Kidney epithelial cell (primary cell): ENCODE measurements at regions not wholly inside any gene's neighbourhood (a gene's known extent, or its start where the extent isn't known, plus 50 kb on each side); places are given as distances from the start of the nearest gene placed in this dataset.
A peak's percentile ranks its signal among the peaks of the same experiment; 100 is the strongest.

Experiments
- DNase-seq: peaks from one replicate; pipeline ENCODE4 v3.0.0-alpha.2; 2010; ENCODE audit warnings: low read depth
- H3K27me3 ChIP-seq: 2 replicates; pipeline ENCODE4 v1.6.0; 2011; ENCODE audit warnings: low read length; ENCODE audit not compliant: control insufficient read depth, insufficient read depth
- H3K36me3 ChIP-seq: 2 replicates; pipeline ENCODE4 v1.5.1; 2011; ENCODE audit warnings: low read length; ENCODE audit not compliant: control insufficient read depth, insufficient read depth
- H3K4me3 ChIP-seq: 2 replicates; pipeline ENCODE4 v1.5.1; 2011; ENCODE audit warnings: low read depth, mild to moderate bottlenecking, control low read depth, low read length
- TF ChIP-seq, protein P1 (sequence below): IDR thresholded peaks from 2 replicates; pipeline ENCODE4 v1.5.1; 2011; ENCODE audit warnings: mild to moderate bottlenecking, moderate library complexity, low read length, control low read depth, inconsistent platforms; ENCODE audit not compliant: insufficient read depth, poor library complexity, severe bottlenecking

DNA sequence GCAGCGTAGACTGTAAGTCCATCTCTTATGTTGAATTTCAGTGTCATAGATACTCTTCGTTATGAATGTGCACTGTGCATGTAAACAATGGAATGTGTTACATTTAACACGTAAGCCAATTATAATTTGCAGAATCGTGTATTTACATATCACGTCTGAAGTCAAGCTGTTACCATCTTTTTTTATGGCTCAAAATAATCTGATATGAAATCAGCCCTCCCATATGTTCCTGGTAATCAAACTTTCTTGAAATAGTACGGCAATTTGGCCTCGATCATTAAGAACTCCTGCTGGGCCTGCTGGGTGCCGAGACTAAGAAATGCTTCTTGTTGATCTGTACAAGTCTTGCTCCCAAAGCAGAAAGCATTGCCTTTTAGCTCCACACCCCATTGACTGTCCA lies 89.6 kb upstream of the DOK5 start:
- TF ChIP-seq, protein P1, sequence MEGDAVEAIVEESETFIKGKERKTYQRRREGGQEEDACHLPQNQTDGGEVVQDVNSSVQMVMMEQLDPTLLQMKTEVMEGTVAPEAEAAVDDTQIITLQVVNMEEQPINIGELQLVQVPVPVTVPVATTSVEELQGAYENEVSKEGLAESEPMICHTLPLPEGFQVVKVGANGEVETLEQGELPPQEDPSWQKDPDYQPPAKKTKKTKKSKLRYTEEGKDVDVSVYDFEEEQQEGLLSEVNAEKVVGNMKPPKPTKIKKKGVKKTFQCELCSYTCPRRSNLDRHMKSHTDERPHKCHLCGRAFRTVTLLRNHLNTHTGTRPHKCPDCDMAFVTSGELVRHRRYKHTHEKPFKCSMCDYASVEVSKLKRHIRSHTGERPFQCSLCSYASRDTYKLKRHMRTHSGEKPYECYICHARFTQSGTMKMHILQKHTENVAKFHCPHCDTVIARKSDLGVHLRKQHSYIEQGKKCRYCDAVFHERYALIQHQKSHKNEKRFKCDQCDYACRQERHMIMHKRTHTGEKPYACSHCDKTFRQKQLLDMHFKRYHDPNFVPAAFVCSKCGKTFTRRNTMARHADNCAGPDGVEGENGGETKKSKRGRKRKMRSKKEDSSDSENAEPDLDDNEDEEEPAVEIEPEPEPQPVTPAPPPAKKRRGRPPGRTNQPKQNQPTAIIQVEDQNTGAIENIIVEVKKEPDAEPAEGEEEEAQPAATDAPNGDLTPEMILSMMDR = no peak
- no peak overlapping the region for H3K4me3 ChIP-seq
- DNase-seq = no peak
- no peaks in the 10 kb centered on the region for H3K27me3 ChIP-seq
- H3K36me3 ChIP-seq = no peaks in the 10 kb centered on the region

DNA sequence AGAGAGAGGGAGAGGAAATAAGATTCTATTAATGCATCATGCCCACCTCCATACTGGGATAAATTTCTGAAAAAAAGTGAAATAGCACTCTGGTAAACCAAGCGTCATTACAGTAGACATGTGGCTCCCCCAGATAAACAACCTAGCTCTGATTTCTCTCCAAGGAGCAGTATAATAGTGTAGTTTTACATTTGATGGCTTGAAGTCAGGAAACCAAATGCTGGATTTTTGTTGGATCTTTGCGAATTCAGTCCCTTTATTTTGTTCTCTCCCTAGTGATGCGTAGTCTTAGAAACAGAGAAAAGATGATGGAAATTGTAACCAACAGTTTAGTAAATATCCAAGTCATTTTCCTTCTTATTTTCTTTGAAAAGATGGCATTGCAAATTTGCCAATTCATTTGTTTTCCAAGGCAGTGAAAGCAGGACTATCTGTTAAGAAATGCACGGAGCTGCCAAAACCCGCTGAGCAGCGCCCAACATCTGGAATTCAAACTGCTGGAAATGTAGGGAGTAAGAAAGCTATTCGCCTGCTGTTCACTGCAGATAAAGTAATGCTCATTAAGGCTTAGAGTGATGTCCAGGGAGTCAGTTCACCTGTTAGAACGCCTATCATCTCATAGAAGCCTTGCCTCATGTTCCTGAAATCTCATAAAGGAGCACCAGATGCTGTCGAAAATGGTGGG lies 85.7 kb upstream of the DOK5 start:
- TF ChIP-seq, protein P1 = no peak
- no peak overlapping the region for H3K4me3 ChIP-seq
- DNase-seq = no peak
- no peaks in the 10 kb centered on the region for H3K27me3 ChIP-seq
- no peaks in the 10 kb centered on the region for H3K36me3 ChIP-seq

DNA sequence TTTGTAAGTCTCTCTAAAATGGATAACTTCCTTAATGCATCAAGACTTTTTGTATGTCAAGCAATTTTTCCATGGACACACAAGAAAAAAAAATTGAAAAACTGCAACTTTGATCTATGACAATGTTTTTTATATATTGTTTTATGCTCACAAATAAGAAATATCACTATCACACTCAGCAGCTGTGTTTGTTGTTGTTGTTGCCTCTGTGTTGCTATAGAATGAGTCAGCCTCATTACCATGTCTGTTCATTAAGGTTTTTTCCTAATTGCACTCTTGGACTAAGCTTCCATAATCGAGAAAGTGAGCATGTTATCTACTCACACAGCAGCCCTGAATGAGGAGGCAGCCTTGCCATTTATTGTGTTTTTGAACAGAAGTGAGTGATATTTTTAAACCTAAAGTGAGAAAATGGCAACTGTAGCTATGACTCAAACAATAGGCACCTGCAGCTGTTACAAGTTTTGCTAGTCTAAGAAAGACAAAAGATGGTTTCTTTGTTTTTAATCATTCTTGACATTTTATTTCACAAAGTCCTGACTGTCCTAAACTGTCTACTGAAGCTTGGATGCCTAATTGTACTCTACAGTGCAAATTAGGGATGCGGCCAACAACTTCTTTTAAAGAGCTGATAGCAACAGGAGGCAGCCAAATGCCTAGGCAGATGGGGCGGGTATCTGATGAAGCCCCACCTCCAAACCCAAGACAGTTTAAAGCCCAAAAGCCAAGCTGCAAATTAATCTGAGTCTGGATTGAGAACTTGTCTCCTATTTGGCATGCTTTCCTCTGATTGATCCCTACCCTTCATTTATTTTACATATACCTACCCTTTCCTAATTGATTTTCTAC lies 77.9 kb upstream of the DOK5 start:
- TF ChIP-seq, protein P1 = no peak
- H3K36me3 ChIP-seq = no peaks in the 10 kb centered on the region
- no peak for DNase-seq
- H3K4me3 ChIP-seq = no peak overlapping the region
- no peaks in the 10 kb centered on the region for H3K27me3 ChIP-seq

DNA sequence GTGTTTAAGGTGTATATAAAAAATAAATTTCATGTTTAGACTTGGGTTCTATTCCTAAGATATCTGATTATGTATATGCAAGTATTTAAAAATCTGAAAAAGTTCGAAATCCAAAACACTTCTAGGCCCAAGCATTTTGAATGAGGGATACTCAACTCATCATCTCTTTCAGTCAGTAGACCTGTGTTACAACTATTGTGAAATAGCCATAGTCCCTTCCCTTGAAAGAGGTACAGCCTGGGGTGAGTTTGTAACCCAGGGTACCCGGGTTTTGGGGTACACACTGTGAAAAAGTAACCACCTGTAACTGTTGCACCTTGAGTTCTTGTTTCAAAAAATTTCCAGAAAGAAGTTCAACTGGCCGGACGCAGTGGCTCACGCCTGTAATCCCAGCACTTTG lies 76.6 kb upstream of the DOK5 start:
- no peak for DNase-seq
- Histone ChIP-seq H3K36me3 (no peaks in the 10 kb centered on the region), H3K27me3 (no peaks in the 10 kb centered on the region), H3K4me3 (no peak overlapping the region)
- TF ChIP-seq, protein P1 = no peak

DNA sequence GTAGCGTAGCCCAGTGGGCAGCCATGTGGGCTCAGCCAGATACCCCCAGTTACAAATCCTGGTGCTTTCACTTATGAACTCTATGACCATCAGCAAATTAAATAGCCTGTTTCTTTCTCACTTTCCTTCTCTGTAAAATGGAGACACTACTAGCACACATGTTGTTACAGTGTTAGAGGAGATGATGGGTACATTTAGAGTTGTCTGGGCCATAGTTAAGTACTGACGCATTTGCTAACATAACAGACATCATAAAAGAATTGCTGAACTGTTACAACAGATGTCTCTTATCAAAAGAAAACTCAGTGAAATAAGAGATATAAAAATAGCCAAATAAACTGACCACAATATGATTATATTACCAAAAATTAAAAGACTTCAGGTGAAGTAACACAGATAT lies 69.9 kb upstream of the DOK5 start:
- Histone ChIP-seq H3K27me3 (no peaks in the 10 kb centered on the region), H3K36me3 (no peaks in the 10 kb centered on the region), H3K4me3 (no peak overlapping the region)
- TF ChIP-seq, protein P1 = no peak
- DNase-seq = no peak

DNA sequence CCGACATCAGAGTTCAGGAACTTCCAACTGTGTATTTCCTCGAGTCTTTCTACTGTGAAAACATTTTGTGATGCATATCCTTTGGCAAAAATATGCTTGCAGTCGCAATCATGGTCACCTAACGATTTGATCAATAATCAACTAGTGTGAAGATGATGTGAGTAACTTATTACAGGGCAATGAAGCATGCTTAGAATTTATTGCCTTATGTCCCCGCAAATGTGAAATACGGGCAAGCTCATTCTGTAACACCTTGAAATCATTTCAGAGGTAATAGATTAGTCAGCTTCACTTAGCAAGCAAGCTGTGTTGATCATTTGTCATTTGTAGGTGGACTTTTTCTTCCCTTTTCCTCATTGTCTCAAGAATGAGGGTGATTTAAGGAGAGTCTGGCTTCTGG lies 67.9 kb upstream of the DOK5 start:
- H3K36me3 ChIP-seq = no peaks in the 10 kb centered on the region
- no peaks in the 10 kb centered on the region for H3K27me3 ChIP-seq
- peak; percentile 31 for DNase-seq
- no peak overlapping the region for H3K4me3 ChIP-seq
- TF ChIP-seq, protein P1 = no peak
